ENCODE measurements at regions not wholly inside any gene's neighbourhood (a gene's known extent, or its start where the extent isn't known, plus 50 kb on each side); places are given as distances from the start of the nearest gene placed in this dataset.
"Not testable (repeated sequence)": the region's sequence is repeated elsewhere in the genome, so short reads cannot be mapped to it uniquely, and the experiment has no call there.

DNA sequence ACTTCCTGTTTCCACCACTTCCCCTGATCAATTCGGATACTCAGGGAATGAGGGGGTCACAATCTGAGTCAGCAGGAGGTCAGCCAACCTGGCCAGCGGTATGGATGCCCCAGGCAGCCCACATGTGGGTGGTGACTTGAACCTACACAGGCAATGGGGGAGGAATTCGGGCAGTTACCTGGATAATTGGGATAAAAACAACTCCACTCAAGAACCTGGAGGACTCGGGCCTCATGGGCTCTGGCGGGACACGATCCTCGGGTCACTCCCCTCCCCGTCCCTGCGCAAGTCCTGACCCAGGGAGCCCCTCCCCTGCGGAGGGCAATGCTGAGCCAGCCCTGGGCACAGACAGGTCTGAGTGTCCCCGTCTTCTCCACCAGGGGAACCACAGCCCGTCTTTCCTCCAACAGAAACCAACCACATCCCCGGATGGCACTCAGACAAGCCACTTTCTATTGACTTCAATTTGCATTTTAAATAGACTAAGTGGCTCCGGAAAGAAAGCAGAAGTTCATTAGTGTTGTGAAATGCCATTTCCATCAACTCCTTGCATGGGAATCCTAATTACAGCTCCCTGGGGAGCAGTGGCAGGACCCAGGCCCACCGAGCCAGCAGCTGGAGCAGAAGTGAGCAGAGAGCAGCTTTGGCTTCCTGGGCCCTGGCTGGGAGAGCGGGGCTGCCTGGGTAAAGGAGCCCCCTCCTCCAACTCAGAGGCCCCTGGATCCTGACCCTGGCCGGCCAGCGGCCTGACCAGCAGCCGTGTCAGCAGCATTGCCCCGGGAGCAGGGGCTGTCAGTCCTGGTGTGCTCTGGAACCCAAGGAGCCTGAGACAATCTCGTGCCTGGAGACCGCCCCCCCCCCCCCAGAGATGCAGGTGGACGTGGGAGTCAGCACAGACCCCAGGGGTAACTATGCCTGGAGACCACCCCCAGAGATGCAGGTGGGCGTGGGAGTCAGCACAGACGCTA, 374.1 kb downstream of the ADGRD1 start:
- TF ChIP-seq, protein P1, sequence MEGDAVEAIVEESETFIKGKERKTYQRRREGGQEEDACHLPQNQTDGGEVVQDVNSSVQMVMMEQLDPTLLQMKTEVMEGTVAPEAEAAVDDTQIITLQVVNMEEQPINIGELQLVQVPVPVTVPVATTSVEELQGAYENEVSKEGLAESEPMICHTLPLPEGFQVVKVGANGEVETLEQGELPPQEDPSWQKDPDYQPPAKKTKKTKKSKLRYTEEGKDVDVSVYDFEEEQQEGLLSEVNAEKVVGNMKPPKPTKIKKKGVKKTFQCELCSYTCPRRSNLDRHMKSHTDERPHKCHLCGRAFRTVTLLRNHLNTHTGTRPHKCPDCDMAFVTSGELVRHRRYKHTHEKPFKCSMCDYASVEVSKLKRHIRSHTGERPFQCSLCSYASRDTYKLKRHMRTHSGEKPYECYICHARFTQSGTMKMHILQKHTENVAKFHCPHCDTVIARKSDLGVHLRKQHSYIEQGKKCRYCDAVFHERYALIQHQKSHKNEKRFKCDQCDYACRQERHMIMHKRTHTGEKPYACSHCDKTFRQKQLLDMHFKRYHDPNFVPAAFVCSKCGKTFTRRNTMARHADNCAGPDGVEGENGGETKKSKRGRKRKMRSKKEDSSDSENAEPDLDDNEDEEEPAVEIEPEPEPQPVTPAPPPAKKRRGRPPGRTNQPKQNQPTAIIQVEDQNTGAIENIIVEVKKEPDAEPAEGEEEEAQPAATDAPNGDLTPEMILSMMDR (IDR thresholded peaks at IDR 0.05): no peak
- TF ChIP-seq POLR2A (IDR thresholded peaks at IDR 0.05): no peak
- Histone ChIP-seq H3K27me3 (no peaks in the 10 kb centered on the region), H3K36me3 (no peaks in the 10 kb centered on the region), H3K4me1 (no peaks in the 10 kb centered on the region), H3K4me3 (no peak overlapping the region), H3K9me3 (no peaks in the 10 kb centered on the region), H3K27ac (no peak overlapping the region)
- DNase-seq: no peak
- intact Hi-C loops (cut with DNase I; ENCODE audit: low total_unique reads): no loop called here

- H3K27me3 ChIP-seq; DNase-seq; H3K4me1 ChIP-seq; H3K9me3 ChIP-seq; H3K4me3 ChIP-seq; intact Hi-C loops (cut with DNase I; ENCODE audit: low total_unique reads); H3K27ac ChIP-seq; H3K36me3 ChIP-seq: not testable (repeated sequence)
Observed at GRCh38 chr12:131328861-131329845, 375.4 kb downstream of the ADGRD1 start.

DNA sequence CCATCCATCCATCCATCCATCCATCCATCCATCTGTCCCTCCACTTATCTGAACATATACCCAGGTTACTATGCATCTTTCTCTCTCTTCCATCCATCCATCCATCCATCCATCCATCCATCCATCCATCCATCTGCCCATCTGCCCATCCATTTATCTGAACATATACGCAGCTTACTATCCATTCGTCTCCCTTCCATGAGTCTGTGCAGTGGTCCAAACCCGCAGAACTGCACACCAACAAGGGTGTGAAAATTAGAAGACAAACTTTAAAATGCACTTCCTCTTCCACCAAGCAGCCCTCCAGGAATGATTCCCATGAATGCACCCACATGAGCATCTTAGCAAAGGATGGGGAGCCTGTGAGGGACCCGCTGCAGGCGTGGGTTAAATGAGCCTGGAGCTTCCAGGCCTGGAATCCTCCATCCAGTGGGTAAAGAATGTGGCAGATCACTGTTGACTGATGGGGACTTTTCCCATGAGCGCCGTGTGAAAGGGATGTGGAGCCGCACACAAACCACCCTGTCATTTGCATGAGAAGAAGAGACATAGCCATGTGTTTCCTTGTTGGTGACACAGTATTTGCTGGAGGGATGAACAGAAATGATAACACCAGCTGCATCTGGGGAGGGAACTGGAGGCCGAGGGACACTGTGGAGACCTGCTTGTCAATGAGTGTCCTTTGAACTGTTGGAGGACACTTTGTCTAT, 376.6 kb downstream of the ADGRD1 start:
- intact Hi-C loops (cut with DNase I; ENCODE audit: low total_unique reads): no loop called here
- H3K36me3 ChIP-seq: no peaks in the 10 kb centered on the region
- H3K9me3 ChIP-seq: no peaks in the 10 kb centered on the region
- no peaks in the 10 kb centered on the region for H3K4me1 ChIP-seq
- no peak for TF ChIP-seq POLR2A (IDR thresholded peaks at IDR 0.05)
- TF ChIP-seq, protein P1 (IDR thresholded peaks at IDR 0.05): no peak
- no peak for DNase-seq
- H3K4me3 ChIP-seq: no peak overlapping the region
- H3K27ac ChIP-seq: no peak overlapping the region
- H3K27me3 ChIP-seq: no peaks in the 10 kb centered on the region

GRCh38 chr12:131331148-131331750, 377.5 kb downstream of the ADGRD1 start:
- Histone ChIP-seq H3K27ac (no peak overlapping the region), H3K27me3 (no peaks in the 10 kb centered on the region), H3K9me3 (no peaks in the 10 kb centered on the region), H3K4me1 (no peaks in the 10 kb centered on the region), H3K36me3 (no peaks in the 10 kb centered on the region), H3K4me3 (no peak overlapping the region)
- DNase-seq: no peak
- intact Hi-C loops (cut with DNase I; ENCODE audit: low total_unique reads): no loop called here
- TF ChIP-seq, protein P1 (IDR thresholded peaks at IDR 0.05): no peak
- no peak for TF ChIP-seq POLR2A (IDR thresholded peaks at IDR 0.05)

DNA sequence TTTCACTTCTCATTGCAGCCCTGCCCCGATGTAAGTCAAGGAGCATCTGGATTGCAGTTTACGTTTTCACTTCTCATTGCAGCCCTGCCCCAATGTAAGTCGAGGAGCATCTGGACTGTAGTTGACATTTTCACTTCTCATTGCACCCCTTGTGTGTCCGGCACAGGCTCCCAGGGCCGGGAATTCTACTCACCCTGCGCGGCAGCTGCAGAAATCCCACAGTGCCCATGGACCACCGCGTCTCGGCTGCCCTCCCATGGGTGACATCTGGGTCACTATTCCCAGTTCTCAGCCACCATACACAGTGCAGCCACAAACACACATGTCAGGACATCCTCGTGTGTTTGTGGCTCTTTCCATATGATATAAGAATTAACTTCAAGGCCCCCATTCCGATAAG, 378.5 kb downstream of the ADGRD1 start:
- DNase-seq: no peak
- intact Hi-C loops (cut with DNase I; ENCODE audit: low total_unique reads): no loop called here

More for the DNA sequence above, 378.5 kb downstream of the ADGRD1 start:
- H3K9me3 ChIP-seq: no peaks in the 10 kb centered on the region
- H3K36me3 ChIP-seq: no peaks in the 10 kb centered on the region
- no peak overlapping the region for H3K4me3 ChIP-seq
- H3K27me3 ChIP-seq: no peaks in the 10 kb centered on the region
- no peaks in the 10 kb centered on the region for H3K4me1 ChIP-seq
- no peak overlapping the region for H3K27ac ChIP-seq
- TF ChIP-seq POLR2A (IDR thresholded peaks at IDR 0.05): no peak
- TF ChIP-seq, protein P1 (IDR thresholded peaks at IDR 0.05): no peak

All from uterus (tissue), 3 donors.